Activated CD8-positive, alpha-beta memory T cell treated with anti-CD3 and anti-CD28 coated beads for 48 hours (primary cell): ENCODE measurements at regions not wholly inside any gene's neighbourhood (a gene's known extent, or its start where the extent isn't known, plus 50 kb on each side); places are given as distances from the start of the nearest gene placed in this dataset.
"Not testable (repeated sequence)": the region's sequence is repeated elsewhere in the genome, so short reads cannot be mapped to it uniquely, and the experiment has no call there.

Experiments
- DNase-seq, 3 experiments: peaks; one replicate each; pipeline ENCODE4 v3.0.0-alpha.2; 2020; ENCODE audit warnings: low read depth in 2 of 3, low spot score in 2 of 3

DNA sequence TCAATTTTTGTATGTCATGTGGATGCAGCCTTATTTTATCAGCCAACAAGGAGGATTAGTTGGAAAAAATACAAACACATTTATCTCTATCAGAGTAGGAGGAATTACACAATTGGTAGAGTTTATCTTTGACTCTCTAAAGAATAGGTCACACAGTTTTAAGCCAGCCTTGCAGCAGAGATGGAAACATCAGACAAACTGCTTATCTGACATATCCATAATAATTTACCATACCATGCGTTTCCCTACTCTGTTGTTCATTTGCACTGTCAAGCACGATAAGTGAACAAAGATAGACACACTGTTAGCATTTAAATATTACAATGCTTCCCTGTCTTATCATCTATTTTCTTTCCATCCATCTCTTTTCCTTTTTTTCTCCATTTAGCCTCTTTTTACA is 283.7 kb upstream of the SMIM30 start:
- no peak for DNase-seq

DNA sequence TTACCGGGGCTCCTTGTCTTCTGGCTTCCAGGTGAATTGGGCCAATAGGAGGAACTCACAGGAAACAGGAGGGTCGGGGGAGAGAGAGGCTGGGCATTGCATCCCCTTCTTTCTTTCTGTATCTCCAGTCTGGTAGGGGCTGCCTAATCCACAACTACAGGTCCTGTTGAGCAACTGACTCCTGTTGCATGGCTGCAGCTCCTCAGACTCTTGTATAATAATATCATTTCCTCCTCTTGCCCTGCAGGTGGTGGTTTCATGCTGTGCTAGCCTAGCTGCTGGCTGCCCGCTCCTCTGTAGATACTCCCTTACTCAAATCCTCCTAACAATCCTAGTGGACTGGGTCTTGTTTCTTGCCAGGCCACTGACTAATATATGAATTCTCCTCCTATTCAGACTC is 276.5 kb upstream of the SMIM30 start:
- DNase-seq: no peak

- no peak for DNase-seq
Observed at GRCh38 chr7:113392841-113393540, 274.6 kb upstream of the SMIM30 start.

- DNase-seq: no peak
Observed at GRCh38 chr7:113392421-113392820, 274.1 kb upstream of the SMIM30 start.

DNA sequence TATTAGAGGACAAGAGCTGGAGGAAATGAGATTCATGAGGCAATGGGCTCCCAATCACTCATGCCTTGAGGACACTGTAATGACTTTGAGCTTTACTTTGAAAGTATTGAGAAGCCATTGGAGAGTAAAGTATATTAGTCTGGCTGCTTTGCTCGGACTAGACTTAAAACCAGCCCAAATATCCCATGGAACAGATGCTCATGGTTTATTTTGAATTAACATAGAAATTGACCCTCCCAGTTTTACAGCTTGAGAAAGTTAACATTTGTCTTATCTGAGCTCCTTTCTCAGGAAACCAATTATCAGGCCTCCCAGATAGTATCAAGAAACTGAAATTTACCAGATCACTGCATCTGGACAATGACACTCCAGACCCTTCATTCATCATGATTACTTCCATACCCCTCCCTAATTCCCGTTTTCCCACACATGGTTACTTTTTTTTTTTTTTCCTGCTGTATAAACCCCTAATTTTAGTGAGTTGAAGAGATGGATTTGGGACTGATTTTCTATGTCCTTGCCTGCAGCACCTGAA is 270.8 kb upstream of the SMIM30 start:
- DNase-seq: no peak

DNA sequence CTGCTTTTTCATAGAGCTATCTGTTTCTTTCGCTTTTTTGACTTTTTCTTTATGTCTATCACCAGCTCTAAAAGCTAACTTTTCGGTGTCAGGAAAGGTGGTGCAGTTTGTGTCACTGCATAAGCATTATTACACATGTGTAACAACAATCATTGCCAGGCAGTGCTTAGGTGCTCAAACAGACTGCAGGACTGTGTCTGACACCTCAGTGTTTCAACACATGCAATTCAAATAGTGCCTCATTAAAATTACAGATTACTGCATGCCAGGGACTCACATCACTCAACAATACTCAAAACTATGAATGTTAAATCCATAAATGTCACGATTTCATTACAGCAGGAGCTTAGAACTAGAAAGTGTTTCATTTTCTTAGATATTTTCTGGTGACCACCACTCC is 265.3 kb upstream of the SMIM30 start:
- no peak for DNase-seq

GRCh38 chr7:113379746-113380145 is 261.4 kb upstream of the SMIM30 start:
- DNase-seq: no peak

DNA sequence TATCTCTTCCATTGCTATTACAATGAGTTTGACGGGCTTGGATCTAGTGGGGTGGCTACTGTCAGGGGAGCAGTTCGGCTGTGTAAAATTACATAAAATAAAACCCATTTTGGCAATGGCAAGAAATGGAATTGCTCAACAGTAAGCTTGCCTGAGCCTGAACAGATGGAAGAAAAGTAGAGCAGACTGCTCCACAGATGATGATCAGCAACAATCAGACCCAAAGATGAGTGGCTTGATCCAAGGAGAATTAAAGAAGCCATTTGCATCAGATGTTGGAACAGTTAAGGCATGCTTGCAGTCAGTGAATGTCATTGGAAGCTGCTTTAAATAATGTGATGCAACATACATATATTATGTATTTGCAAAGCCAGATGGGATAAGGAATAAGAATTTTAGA is 256.6 kb upstream of the SMIM30 start:
- DNase-seq: no peak

GRCh38 chr7:113373863-113374262 is 255.5 kb upstream of the SMIM30 start:
- no peak for DNase-seq

- DNase-seq: no peak
Observed at GRCh38 chr7:113371416-113372043, 253.2 kb upstream of the SMIM30 start.

DNA sequence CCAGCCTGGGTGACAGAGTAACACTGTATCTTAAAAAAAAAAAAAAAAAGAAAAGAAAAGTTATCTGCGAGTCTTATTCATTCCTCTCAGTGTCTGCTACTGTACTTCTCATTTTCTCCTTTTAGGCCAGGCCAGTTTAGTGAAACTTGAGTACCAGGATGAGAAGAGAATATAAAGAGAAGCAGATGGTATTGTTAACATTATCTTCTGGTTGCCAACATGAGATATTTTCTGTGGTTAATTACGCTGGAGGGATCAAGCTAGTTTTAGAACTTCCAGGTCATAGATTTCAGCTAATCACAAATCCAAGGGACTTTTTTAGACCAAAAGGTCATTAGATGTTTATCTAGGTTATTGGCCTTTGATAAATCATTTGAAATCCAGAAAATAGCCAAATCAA is 252.6 kb upstream of the SMIM30 start:
- DNase-seq: no peak

- no peak for DNase-seq
Observed at GRCh38 chr7:113368256-113368655, 249.9 kb upstream of the SMIM30 start.

GRCh38 chr7:113367041-113367586 is 248.8 kb upstream of the SMIM30 start:
- no peak for DNase-seq

- no peak for DNase-seq
Observed at GRCh38 chr7:113366122-113366521, 247.8 kb upstream of the SMIM30 start.

GRCh38 chr7:113349339-113349738 is 231.0 kb upstream of the SMIM30 start:
- DNase-seq: no peak

DNA sequence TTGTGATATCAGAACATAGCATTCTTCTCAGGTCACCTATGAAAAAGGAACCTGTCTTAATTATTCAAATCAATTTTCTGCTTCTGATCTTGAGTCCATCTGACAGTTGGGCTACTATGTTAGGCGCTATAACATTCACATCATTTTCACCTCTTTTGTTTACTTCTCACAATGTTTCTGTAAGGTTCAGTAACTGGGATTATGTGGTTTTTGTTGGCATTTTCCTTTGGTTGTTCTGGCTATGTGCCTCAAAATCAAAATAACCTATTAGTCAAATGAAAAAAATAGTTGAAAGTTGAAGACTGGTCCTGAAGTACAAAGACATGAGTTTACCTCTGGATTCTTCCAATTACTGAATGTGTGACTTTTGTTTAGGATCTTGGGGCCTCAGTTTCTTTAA is 221.3 kb upstream of the SMIM30 start:
- DNase-seq: no peak

- no peak for DNase-seq
Observed at GRCh38 chr7:113338071-113338696, 219.8 kb upstream of the SMIM30 start.

DNA sequence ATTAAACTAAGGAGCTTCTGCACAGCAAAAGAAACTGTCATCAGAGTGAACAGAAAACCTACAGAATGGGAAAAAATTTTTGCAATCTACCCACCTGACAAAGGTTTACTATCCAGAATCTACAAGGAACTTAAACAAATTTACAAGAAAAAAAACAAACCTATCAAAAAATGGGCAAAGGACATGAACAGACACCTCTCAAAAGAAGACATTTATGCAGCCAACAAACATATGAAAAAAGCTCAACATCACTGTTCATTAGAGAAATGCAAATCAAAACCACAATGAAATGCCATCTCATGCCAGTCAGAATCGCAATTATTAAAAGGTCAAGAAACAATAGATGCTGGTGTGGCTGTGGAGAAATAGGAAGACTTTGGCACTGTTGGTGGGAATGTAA is 218.5 kb upstream of the SMIM30 start:
- DNase-seq: not testable (repeated sequence)

DNA sequence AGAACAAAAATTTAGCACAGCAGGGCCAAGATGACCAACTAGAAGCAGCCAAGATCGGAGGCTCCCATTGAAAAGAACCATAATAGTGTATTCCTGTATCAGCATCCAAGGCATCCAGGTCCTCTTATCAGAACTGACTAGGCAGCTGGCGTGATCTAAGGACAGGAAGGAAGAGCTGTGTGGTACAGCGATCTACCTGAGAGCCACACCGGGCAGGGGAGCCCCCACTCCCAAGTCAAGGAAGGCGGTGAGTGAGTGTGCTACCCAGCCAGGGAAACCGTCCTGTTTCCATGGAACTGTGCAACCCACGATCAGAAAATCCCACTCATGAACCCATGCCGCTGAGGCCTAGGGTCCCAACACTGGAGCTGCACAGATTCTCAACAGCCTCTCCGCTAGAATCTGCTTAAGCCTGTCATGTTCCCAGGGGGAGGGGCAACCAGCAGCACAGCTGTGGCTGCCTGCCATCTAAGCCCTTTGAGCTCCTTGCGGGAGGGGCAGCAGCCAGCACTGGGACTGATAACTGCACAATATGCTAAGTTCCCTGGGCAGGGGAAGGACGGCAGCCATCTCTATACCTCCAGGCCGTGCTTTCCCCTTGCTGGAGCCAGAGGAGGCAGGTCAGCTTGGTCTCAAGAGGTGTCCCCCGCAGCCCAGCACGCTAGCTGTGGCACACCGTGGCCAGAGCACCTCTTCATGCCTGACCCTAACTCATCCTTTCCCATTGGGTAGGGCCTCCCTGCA is 213.0 kb upstream of the SMIM30 start:
- DNase-seq: no peak

DNA sequence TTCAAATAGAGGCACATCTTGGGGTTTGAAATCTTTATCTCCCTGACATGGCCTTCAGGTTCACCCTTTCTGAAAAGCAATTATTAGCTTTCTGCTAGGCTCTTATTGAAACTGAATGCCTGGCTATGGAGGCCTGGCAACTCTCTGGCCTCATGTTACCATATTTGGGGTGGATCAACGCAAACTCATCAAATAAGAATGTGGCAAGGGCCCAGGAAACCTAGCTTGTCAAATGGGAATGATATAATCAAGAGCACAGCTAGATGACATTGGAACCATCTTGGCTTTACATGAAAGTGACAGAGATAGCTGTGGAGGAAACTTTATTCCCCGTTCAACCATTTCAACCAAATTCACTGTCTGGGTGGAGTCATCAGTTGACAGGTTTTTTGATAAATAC is 202.8 kb upstream of the SMIM30 start:
- no peak for DNase-seq

GRCh38 chr7:113320419-113320818 is 202.1 kb upstream of the SMIM30 start:
- DNase-seq: no peak
